ENCODE measurements at regions not wholly inside any gene's neighbourhood (a gene's known extent, or its start where the extent isn't known, plus 50 kb on each side); places are given as distances from the start of the nearest gene placed in this dataset.

GRCh38 chr3:24689353-24689752, 194.7 kb upstream of the THRB start:
- TF ChIP-seq GATA2 (IDR thresholded peaks at IDR 0.05; ENCODE audit: low read depth, low read length) (no peak), GATA3 (IDR thresholded peaks at IDR 0.05; ENCODE audit: low read depth, low read length) (no peak)
